K562 (cell line): ENCODE measurements at regions not wholly inside any gene's neighbourhood (a gene's known extent, or its start where the extent isn't known, plus 50 kb on each side); places are given as distances from the start of the nearest gene placed in this dataset.
A peak's percentile ranks its signal among the peaks of the same experiment; 100 is the strongest.

Experiments
- ASH1L ChIP-seq: fragments of 450-650 bp; IDR thresholded peaks from 2 replicates; pipeline ENCODE4 v1.6.1; 2018; ENCODE audit warnings: borderline replicate concordance, mild to moderate bottlenecking, low read depth; ENCODE audit not compliant: partially characterized antibody
- ATF1 ChIP-seq, 2 experiments: fragments of 450-650 bp in 1 of 2; IDR thresholded peaks; 2 replicates each; pipeline ENCODE4 v1.6.1; 2016; ENCODE audit warnings: missing compliant biosample characterization in 1 of 2, missing genetic modification characterization in 1 of 2
- BHLHE40 ChIP-seq: IDR thresholded peaks from 2 replicates; pipeline ENCODE4 v1.6.1; 2011; ENCODE audit warnings: low read length, improper control_type of control experiment
- CBX8 ChIP-seq: fragments of 200-600 bp; sonication (generic); IDR thresholded peaks from 2 replicates; pipeline ENCODE4 v1.6.1; 2012; ENCODE audit warnings: borderline replicate concordance, mixed run types, low read depth, mild to moderate bottlenecking, moderate library complexity, mixed read lengths, low read length, control low read depth, inconsistent platforms; ENCODE audit not compliant: poor library complexity, severe bottlenecking; ENCODE audit errors: extremely low read depth
- CC2D1A ChIP-seq: fragments of 450-650 bp; IDR thresholded peaks from 2 replicates; pipeline ENCODE4 v1.6.1; 2017; ENCODE audit warnings: mild to moderate bottlenecking
- FOXJ3 ChIP-seq: sonication (generic); formaldehyde crosslinking; IDR thresholded peaks from 2 replicates; pipeline ENCODE4 v1.4.0; 2020; ENCODE audit warnings: mild to moderate bottlenecking, missing genetic modification reagents
- FOXK2 ChIP-seq, 2 experiments: fragments of 450-650 bp; IDR thresholded peaks in 1 of 2; conservative IDR thresholded peaks in 1 of 2; 2 replicates each; pipeline ENCODE4 v1.6.1; 2016; ENCODE audit warnings: low read depth in 2 of 2, mild to moderate bottlenecking in 1 of 2
- HDGF ChIP-seq: fragments of 450-650 bp; IDR thresholded peaks from 2 replicates; pipeline ENCODE4 v1.6.1; 2016
- HOXB6 ChIP-seq: fragments of 250-450 bp; sonication (Bioruptor Pico); IDR thresholded peaks from 2 replicates; pipeline ENCODE4 v1.5.1; 2022; ENCODE audit warnings: mild to moderate bottlenecking, borderline replicate concordance
- JUN ChIP-seq, 2 experiments: sonication (generic) in 1 of 2; formaldehyde crosslinking in 1 of 2; IDR thresholded peaks; 2 replicates each; pipeline versions ENCODE4 v1.6.1 to v1.8.0; 2012 to 2022; ENCODE audit warnings: borderline replicate concordance in 2 of 2, mild to moderate bottlenecking in 2 of 2, improper control_type of control experiment in 1 of 2, low read depth in 1 of 2, low read length in 1 of 2, missing genetic modification reagents in 1 of 2
- JUND ChIP-seq, 2 experiments: IDR thresholded peaks; 2 replicates in 1 of 2; 3 replicates in 1 of 2; pipeline ENCODE4 v1.6.1; 2011; ENCODE audit warnings: borderline replicate concordance in 2 of 2, low read depth in 2 of 2, low read length in 2 of 2, improper control_type of control experiment in 1 of 2, missing biosample characterization in 1 of 2, missing genetic modification characterization in 1 of 2, missing genetic modification reagents in 1 of 2
- MYNN ChIP-seq, 2 experiments: sonication (generic); formaldehyde crosslinking in 1 of 2; IDR thresholded peaks; 2 replicates each; pipeline versions ENCODE4 v1.5.0 to v1.6.1; 2016 to 2020; ENCODE audit warnings: antibody characterized with exemption in 1 of 2, missing genetic modification reagents in 1 of 2
- TFAP4 ChIP-seq: sonication (generic); formaldehyde crosslinking; IDR thresholded peaks from 2 replicates; pipeline ENCODE4 v1.8.0; 2022; ENCODE audit warnings: missing genetic modification reagents, mild to moderate bottlenecking, moderate library complexity, borderline replicate concordance
- YY1 ChIP-seq, 3 experiments: IDR thresholded peaks; 2 replicates each; pipeline ENCODE4 v1.6.1; 2011; ENCODE audit warnings: low read length in 2 of 3, mild to moderate bottlenecking in 2 of 3, moderate library complexity in 2 of 3, borderline replicate concordance in 1 of 3, control low read depth in 1 of 3, low read depth in 1 of 3; ENCODE audit not compliant: insufficient read depth in 3 of 3, insufficient replicate concordance in 2 of 3, control insufficient read depth in 1 of 3, insufficient read length in 1 of 3; ENCODE audit errors: extremely low read depth in 1 of 3
- ZNF277 ChIP-seq: fragments of 250-450 bp; sonication (Bioruptor Pico); IDR thresholded peaks from 2 replicates; pipeline ENCODE4 v1.8.0; 2022; ENCODE audit warnings: inconsistent platforms, mild to moderate bottlenecking, moderate library complexity, borderline replicate concordance
- ZNF766 ChIP-seq: fragments of 200-800 bp; sonication (Bioruptor generic); conservative IDR thresholded peaks from 2 replicates; pipeline ENCODE4 v1.6.1; 2016; ENCODE audit warnings: missing genetic modification characterization, missing compliant biosample characterization
- TF ChIP-seq, protein P1 (sequence below): sonication (generic); formaldehyde crosslinking; IDR thresholded peaks from 2 replicates; pipeline ENCODE4 v1.8.0; 2022; ENCODE audit warnings: missing genetic modification reagents, mild to moderate bottlenecking, borderline replicate concordance

GRCh38 chr10:80699602-80700039 lies 161.9 kb downstream of the SH2D4B start (continued):
- TF ChIP-seq CBX8 (no peak), CC2D1A (peak; percentile 85), JUN (IDR thresholded peaks at IDR 0.05; ENCODE audit: borderline replicate concordance, low read depth, low read length) (no peak), JUN (CRISPR knock-in tag; IDR thresholded peaks at IDR 0.05; ENCODE audit: borderline replicate concordance) (no peak), ATF1 (CRISPR knock-in tag; IDR thresholded peaks at IDR 0.05) (no peak), ATF1 (tag; IDR thresholded peaks at IDR 0.05) (no peak), JUND (IDR thresholded peaks at IDR 0.05; ENCODE audit: borderline replicate concordance, low read depth, low read length) (peak; percentile 58; the same call in 1 of the 2 replicates), JUND (tag; IDR thresholded peaks at IDR 0.05; ENCODE audit: borderline replicate concordance, low read depth, low read length) (no peak; the same call in 2 of the 3 replicates), ASH1L (no peak), ZNF277 (CRISPR knock-in tag) (no peak), FOXK2 (conservative IDR thresholded peaks at IDR 0.05 in 1 of 2, IDR thresholded peaks at IDR 0.05 in 1 of 2; ENCODE audit: low read depth in 2 of 2) (no peak), ZNF766 (CRISPR knock-in tag) (peak; percentile 65; the same call in 1 of the 2 replicates), YY1 (IDR thresholded peaks at IDR 0.05; ENCODE audit: borderline replicate concordance in 1 of 3, control insufficient read depth in 1 of 3, extremely low read depth in 1 of 3, insufficient read depth in 3 of 3, insufficient read length in 1 of 3, insufficient replicate concordance in 2 of 3, low read depth in 1 of 3, low read length in 2 of 3) (peak in 1 of 3 experiments; percentile 51), HDGF (no peak), TFAP4 (CRISPR knock-in tag) (peak; percentile 55; the same call in 1 of the 2 replicates), MYNN (IDR thresholded peaks at IDR 0.05) (peak; percentile 48; the same call in 1 of the 2 replicates), MYNN (CRISPR knock-in tag; IDR thresholded peaks at IDR 0.05) (no peak), HOXB6 (CRISPR knock-in tag) (no peak), BHLHE40 (peak; percentile 40; the same call in 1 of the 2 replicates), FOXJ3 (no peak)
- TF ChIP-seq, protein P1, sequence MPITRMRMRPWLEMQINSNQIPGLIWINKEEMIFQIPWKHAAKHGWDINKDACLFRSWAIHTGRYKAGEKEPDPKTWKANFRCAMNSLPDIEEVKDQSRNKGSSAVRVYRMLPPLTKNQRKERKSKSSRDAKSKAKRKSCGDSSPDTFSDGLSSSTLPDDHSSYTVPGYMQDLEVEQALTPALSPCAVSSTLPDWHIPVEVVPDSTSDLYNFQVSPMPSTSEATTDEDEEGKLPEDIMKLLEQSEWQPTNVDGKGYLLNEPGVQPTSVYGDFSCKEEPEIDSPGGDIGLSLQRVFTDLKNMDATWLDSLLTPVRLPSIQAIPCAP (CRISPR knock-in tag): 0 out of 2 replicates have a peak, but pooled peaks have one; percentile 67
